ENCODE measurements at regions not wholly inside any gene's neighbourhood (a gene's known extent, or its start where the extent isn't known, plus 50 kb on each side); places are given as distances from the start of the nearest gene placed in this dataset.

DNA sequence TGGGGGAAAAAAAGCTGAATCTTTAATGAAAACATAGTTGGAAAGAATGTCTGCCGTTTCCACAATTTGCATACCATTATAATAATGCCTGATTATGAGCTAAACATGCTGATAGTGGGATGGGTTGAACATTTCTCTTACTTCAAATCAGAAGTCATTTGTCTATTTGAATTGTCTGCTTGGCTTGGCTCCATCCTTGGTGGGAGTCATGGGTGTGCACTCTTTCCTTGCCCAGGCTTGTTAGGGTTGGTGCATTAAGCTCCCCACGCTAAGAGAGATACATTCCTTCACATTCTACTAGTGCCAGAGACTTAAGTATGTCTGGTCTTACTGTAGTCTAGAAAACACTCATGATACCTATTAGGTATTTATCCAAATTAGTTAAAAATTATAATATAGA, 121.4 kb upstream of the RARB start:
- no peak for DNase-seq

GRCh38 chr3:25313286-25313685, 114.8 kb upstream of the RARB start:
- no peak for DNase-seq

DNA sequence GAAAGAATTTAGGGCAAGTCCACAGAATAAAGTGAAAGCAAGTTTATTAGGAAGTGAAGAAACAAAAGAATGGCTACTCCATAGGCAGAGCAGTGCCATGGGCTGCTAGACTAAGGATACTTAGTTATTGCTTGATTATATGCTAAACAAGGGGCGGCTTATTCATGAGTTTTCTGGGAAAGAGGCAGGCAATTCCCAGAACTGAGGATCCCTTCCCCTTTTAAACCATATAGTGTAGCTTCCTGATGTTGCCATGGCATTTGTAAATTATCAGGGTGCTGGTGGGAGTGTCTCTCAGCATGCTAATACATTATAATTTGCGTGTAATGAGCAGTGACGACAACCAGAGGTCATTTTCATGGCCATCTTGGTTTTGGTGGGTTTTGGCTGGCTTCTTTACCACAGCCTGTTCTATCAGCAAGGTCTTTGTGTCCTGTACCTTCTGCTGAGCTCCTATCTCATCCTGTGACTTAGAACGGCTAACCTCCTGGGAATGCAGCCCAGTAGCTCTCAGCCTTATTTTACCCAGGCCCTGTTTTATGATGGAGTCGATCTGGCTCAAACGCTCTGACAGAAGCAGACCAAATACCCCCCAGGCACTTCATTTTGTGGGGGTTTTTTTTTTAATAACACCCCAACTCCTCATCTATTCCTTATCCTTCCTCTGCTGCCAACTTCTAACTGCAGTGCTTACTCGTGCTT, 103.0 kb upstream of the RARB start:
- no peak for DNase-seq

- DNase-seq = no peak
These were observed 92.7 kb upstream of the RARB start for GRCh38 chr3:25335356-25335755.

- DNase-seq = no peak
These were observed 89.8 kb upstream of the RARB start for GRCh38 chr3:25338158-25338725.

DNA sequence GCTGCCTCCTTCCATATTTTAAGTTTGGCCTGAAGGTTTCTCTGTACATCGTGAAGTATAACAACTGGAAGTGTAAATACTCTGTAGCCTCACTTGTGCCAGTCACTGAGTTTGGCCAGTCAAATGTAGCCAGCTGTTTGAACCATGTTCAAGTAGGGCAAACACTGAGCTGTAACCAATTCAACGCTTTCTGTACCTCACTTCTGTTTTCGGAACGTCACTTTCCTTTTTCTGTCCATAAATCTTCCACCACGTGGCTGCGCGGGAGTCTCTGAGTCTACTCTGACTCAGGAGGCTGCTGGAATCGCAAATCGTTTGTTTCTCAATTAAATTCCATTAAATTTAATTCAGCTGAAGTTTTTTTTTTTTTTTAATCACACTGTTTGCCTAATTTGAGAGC, 88.8 kb upstream of the RARB start:
- no peak for DNase-seq

DNA sequence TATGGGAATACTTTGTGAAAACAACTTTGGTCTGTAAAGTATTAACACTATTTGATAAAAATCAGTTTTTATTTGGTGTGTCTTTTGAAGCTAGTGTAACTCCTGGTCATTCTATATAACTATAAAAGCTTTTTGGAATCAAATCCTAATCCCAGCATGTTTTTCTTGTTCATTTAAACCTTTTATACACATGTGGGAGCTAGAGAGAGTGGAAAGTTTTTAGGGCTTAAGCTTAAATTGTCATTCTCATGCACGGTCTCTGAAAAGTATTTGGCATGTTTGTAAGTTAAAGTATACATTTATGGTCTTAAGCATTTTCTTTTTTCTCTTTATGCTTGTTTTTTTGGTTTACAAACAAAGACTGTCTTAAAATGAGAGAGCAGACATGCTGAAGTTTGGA, 83.4 kb upstream of the RARB start:
- DNase-seq = no peak

DNA sequence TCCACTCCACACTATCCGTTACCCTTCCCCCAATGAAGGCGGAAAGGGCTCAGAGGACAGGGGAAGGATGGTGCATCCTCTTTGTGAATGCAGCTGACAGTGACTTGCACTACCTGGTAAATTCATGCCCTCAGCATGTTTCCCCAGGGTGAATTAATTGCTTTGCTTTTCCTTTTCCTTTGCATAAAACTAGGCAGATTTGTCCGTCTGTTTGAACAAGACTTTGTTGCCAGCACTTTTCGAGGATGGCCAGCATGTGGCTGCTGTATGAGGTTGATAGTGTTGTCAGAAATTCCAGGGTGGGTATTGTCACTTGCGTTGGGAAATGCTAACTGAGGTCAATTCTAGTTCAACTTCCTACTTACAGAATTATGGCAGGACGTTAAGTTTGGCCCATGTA, 79.0 kb upstream of the RARB start:
- no peak for DNase-seq

DNA sequence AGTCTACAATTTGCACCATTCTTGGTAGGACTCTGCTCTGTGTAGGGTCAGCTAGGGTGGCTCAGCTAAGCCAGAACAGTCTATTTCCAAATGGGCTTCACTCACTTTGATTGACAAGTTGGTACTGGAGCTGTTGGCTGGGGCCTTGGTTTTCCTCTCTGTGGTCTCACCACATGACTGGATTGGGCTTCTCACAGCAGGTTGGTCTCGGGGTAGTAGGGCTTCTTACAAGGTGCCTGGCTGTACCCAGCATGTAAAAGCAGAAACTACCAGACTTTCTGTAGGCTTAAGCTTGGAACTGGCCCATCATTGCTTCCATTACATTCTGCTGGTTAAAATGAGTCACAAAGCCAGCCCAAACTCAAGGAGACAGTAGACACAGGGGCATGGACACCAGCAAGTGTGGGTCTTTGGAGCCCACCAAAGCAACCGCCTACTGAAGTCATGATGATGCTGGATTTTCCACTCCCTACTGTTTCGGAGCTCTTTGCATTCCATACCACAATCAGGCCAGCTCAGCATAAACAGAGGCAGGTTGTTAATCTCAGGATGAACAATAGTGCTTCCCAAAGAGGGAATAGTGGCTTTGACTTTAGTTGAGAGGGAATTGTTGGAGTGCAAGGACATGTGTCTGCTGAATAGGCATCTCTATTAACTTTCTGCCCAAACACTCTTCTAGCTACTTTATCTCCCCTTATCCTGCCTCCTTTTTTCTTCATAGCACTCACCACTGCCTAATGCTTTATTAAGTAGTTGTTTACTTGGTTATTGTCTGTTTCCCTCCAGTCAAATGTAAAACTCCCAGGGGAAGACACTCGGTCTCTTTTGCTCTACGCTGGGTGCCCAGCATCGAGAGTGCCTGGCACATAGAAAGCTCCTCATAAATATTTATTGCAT, 78.0 kb upstream of the RARB start:
- no peak for DNase-seq

- DNase-seq = no peak
These were observed 77.3 kb upstream of the RARB start for GRCh38 chr3:25350725-25351114.

DNA sequence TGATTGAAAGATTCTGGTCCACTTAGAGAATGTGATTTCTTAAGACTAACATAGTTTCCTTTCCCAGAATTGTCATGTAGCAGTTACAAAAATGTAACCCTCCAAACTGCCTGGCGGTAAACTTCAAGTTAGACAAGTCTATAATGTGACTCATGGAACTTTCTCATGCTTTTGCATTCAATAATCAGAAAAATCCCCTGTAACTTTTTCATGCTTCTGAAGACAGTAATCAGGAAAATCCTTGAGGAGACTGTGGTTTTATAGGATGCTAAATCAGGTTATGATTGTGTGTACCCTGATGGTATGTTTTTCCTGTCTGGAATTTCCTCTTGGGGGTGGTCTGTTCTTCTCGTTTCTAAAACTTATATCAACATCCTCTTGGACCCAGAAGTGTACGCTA, 74.0 kb upstream of the RARB start:
- DNase-seq = no peak

DNA sequence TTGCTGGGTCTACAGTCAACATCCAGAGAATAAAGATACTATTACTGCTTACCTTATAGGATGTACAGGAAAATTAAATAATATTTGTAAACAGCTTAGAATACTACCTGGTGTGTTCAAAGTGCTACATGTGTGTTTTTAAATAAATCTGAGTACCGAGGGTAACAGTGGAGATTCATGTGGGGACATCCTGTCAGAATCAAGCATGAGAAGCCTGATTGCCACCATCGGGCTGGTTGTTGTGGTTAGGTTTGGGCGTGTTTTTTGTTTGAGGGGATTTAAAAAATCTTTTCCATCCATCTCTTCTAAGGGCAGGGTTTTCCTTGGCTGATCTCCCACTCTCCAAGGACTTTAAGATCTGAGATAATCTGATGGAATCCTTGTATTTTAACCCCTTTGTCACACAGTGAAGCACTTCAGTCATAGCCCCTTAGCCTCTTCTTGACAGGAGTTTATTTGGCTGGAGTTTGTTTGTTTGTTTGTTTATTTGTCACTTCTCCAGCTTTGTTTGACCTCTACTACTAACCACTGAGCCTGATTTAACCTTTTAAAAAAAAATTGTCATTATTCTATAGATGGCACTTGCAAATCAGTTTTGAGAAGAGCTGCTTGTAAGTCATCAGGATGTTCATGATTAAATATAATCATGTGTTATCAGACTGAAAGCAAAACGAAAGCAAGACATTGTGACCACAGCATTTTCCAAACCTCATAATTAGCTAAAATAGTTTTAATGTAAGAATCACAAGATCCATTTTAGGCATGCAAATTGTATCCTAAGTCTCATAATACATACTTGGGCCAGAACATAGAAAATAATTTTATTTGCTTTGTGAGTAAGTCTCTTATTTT, 72.8 kb upstream of the RARB start:
- no peak for DNase-seq

DNA sequence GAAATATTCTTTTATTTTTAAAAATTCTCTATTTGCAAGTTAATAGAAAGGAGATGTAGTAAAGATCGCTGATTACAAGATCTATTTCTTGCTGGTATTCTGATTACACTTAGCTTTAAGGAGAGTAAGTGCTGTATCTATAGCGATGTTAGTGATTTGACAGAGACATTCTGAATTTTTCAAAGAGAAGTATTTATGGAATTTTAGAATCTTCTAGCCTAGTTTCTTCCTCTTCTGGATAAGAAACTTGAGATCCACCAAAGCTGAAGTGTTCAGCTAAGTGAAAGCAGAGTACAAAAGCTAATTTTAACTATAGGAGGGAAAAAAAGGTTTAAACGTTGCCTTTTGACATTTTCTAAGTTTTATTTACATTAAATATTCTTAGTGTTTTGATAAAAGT, 72.1 kb upstream of the RARB start:
- DNase-seq = no peak

GRCh38 chr3:25362118-25362517, 65.9 kb upstream of the RARB start:
- DNase-seq = no peak

- no peak for DNase-seq
These were observed 62.4 kb upstream of the RARB start for GRCh38 chr3:25365636-25366035.

- DNase-seq = no peak
These were observed 61.0 kb upstream of the RARB start for GRCh38 chr3:25367025-25367424.

- no peak for DNase-seq
These were observed 55.9 kb upstream of the RARB start for GRCh38 chr3:25372167-25372566.

DNA sequence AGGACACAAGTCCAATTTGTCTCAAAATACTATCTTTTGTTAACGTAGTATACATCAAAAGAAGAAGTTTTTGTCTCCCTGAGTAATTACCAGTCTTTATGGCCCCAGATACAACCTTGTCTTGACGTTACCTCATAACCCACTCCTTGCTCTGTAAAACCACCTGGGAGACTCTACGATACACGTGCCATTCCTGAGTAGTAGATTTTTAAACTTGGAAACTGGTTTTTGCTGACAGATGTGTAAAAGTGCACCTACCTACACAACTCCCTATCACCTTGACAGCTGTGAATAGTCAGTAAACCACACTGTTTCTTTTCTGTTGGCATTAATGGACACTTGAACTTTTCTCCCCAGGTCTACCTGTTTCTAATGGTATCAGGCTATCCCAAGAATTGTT, 51.7 kb upstream of the RARB start:
- DNase-seq = no peak

GRCh38 chr3:25377042-25377441, 51.0 kb upstream of the RARB start:
- DNase-seq = no peak
